NCI-H510A treated with DMSO at 0.1 percent for 48 hours (cell line): ENCODE measurements at regions not wholly inside any gene's neighbourhood (a gene's known extent, or its start where the extent isn't known, plus 50 kb on each side); places are given as distances from the start of the nearest gene placed in this dataset.
"Not testable (repeated sequence)": the region's sequence is repeated elsewhere in the genome, so short reads cannot be mapped to it uniquely, and the experiment has no call there.

ENCODE experiments used
- DNase-seq: peaks from one replicate; lab custom pipeline; 2025; lab: John Stamatoyannopoulos, UW

DNA sequence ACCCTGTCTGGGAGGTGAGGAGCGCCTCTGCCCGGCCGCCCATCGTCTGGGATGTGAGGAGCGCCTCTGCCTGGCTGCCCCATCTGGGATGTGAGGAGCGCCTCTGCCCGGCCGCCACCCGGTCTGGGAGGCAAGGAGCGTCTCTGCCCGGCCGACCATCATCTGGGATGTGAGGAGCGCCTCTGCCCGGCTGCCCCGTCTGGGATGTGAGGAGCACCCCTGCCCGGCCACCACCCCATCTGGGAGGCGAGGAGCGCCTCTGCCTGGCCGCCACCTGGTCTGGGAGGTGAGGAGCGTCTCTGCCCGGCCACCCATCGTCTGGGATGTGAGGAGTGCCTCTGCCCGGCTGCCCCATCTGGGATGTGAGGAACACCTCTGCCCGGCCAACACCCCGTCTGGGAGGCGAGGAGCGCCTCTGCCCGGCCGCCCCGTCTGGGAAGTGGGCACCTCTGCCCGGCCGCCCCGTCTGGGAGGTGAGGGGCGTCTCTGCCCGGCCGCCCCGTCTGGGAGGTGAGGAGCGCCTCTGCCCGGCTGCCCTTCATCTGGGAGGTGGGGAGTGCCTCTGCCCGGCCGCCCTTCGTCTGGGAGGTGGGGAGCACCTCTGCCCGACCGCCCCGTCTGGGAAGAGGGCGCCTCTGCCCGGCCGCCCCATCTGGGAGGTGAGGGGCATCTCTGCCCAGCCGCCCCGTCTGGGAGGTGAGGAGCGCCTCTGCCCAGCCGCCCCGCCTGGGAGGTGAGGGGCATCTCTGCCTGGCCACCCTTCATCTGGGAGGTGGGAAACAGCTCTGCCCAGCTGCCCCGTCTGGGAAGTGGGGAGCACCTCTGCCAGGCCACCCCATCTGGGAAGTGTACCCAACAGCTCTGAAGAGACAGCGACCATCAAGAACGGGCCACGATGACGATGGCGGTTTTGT lies 399.7 kb downstream of the CAAP1 start:
- not testable (repeated sequence) for DNase-seq

DNA sequence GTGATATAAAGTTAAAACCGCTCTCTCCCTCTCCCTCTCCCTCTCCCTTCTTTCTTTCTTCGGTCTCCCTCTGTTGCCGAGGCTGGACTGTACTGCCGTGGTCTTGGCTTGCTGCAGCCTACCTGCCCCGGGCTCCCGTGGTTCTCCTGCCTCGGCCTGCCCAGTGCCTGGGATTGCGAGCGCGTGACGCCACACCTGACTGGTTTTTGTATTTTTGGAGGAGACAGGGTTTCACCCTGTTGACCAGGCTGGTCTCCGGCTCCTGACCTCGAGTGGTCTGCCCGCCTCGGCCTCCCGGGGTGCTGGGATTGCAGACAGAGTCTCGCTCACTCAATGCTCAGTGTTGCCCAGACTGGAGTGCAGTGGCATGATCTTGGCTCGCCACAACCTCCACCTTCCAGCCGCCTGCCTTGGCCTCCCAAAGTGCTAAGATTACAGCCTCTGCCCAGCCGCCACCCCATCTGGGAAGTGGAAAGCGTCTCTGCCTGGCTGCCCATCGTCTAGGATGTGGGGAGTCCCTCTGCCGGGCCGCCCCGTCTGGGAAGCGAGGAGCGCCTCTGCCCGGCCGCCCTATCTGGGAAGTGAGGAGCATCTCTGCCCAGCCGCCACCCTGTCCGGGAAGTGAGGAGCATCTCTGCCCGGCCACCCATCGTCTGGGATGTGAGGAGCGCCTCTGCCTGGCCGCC lies 400.5 kb downstream of the CAAP1 start:
- not testable (repeated sequence) for DNase-seq

DNA sequence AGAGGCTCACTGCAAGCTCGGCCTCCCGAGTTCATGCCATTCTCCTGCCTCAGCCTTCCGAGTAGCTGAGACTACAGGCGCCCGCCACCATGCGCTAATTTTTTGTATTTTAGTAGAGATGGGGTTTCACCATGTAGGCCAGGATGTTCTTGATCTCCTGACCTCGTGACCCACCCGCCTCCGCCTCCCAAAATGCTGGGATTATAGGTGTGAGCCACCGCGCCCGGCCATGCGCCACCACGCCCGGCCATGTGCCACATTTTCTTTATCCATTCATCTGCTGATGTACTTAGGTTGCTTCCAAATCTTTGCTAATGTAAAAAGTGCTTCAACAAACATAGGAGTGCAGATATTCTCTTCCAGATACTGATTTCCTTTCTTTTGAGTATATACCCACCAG lies 408.6 kb downstream of the CAAP1 start:
- no peak for DNase-seq

DNA sequence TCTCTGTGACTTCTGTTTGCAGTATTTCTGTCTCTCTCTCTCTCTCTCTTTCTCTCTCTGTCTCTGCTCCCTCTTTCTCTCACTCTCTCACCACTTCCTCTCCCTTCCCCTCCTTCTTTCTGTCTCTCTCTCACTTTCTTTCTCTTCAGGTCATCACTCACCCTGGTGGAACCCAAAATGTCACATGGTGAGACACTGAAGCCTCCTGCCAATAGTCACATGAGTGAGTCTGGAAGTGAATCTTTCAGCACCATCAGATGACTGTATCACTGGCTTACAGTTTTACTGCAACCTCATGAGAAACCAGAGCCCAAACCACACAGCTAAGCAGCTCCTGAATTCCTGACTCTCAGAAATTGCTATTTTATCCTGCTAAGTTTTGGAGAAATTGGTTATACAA lies 414.6 kb downstream of the CAAP1 start:
- DNase-seq = no peak

DNA sequence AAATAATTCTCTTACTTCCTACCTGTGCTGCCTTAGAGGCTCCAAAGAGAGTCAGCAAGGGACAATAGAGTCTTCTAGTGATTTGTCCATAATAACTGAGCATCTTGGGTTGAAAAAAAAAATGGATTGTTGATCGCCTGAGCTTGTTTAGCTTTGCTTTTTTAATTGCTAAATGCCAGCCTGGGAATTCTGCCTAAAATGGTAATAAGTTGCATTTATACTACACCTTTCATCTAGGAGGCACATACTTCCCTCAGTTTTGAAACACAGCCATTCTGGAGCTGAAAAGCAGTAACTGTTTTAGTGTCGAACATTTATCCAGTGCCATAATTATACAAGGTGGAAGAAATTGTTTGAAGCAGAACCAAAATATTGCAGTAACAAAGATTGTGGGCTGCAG lies 421.3 kb downstream of the CAAP1 start:
- no peak for DNase-seq

DNA sequence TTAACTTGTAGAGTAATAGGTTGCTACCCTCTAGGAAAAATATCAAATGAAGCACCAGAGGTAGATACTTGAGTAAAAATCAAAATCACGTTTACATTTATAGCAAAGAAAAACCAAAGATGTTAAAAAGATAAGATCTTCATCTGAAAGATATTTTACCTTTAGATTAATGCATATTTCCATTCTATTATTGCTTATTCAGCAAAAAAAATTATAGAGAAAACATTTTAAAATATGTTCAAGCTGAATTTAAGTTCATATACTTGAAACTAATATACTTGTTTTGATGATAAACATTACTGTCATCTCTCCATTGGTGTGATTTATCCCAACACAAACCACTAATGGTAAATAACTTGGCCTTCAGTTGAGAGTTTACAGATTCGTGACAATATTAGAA lies 422.3 kb downstream of the CAAP1 start:
- no peak for DNase-seq

DNA sequence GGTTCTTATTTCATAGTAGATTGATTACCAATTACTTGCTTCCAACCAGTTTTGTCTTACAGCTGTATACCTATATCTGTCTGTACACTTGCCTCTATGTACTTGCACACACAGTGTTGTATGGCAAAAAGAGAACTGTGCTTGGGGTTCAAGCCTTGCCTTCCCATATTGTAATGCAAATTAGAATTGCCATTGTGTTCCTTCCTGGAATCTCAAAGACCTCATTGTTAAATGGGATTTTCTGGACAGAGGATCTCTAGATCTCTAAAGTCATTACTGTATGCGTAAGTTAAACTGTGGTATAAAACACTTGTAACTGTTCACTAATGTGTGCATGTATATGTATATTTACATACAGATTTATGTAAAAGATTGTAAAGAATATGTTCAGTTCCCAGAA lies 428.8 kb downstream of the CAAP1 start:
- no peak for DNase-seq

DNA sequence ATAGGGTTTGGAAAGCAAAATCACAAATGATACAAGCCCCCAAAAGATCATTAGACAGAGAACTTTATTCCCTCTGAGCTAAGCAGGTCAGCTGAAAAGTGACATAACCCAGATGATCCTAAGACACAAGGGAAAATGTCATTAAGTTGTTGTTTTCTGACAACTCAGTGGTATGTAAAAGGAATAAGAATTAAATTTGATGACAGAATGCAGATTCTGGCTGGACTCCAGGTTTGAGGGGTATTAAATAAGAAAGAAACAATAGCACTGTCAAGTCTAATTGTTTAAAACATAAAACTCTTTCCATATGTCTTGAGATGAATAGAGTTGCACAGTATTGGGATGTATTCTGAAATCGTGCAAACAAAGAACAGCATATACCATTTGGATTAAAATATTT lies 429.9 kb downstream of the CAAP1 start:
- DNase-seq = no peak

DNA sequence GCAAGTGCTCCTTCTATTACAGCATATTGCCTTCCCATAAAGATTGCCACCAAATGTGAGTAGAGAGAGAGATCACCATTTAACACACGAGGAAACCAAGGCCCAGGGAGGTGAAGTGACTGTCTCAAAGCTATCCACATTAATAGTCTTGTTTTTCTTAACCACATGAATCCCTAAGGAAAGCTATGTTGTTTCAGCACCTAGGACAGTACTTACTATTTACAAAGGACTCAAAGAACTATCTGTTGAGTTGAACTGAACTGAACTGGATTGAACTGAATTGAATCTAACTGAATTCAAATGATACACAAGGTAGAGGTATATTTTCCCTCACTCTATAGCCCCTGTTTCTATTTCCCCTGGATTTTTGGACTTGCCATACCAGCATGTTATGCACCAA lies 430.4 kb downstream of the CAAP1 start:
- no peak for DNase-seq

DNA sequence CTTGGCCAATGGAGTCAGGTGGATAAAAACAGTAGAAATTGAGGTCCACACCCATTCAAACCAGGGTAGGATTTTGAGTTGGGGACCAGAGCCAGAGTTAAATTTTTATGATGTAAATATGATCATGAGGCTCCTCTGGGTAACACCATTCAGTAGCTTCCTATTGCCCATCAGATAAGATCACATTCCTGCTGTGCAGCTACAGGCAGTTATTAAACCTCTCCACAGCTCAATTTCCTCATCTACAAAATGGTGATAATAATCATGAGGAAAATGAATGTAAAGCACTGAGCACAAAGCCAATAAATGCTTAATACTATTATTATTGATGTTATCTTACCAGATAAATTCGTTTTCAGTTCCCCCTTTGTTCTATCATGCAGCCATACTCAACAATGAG lies 432.0 kb downstream of the CAAP1 start:
- no peak for DNase-seq

DNA sequence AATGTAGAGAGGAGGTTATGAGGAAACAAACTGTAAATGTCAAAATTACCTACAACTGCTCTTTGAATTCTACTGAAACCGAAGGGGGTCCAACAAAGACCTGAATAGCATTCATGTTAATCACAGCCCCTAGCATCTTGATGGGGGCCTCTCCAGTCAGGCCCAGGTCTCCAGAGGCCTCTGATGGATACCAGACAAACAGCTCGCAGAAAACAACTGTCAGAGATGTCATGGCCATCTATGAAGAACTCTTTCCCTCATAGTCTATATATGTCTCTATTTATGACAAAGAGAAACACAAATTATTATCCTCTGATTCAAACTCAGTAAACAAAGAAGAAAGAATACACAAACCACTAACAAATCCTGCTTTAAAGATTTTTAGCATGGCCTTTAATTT lies 432.6 kb downstream of the CAAP1 start:
- no peak for DNase-seq

DNA sequence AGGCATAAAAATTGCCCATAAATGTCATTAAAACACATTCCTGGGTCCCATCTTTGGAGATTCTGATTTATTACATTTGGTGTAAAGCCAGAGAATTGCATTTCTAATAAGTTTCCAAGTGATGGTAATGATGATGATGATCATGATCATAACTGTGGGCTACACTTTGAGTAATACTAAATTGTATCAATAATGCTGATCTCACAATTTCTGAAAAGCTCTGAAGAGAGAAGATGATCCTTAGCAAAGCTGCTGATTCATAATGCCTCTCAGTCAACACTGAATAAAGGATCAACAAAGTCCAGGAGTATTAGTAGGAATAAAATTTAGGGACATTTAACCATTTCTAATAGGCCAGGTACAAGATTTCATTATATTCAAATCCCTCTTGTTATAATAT lies 434.5 kb downstream of the CAAP1 start:
- DNase-seq = no peak

DNA sequence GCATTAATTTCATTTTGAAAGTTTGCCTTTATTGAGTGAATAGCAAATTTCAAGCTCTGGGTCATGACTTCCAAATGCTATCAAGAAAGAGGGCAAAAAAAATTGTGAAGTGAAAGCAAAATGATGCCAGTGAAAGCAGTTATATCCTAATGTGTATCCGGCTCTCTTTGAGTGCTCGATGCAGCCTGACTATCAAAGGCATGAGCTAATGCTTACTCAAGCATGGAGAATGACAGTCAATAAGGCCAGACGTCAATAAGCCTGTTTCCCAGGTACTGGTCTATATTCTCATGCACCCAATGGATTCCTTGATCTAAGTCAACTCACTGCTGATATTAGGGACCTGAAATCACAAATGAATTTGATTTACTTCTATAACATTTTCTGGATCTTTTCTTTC lies 435.5 kb downstream of the CAAP1 start:
- no peak for DNase-seq

DNA sequence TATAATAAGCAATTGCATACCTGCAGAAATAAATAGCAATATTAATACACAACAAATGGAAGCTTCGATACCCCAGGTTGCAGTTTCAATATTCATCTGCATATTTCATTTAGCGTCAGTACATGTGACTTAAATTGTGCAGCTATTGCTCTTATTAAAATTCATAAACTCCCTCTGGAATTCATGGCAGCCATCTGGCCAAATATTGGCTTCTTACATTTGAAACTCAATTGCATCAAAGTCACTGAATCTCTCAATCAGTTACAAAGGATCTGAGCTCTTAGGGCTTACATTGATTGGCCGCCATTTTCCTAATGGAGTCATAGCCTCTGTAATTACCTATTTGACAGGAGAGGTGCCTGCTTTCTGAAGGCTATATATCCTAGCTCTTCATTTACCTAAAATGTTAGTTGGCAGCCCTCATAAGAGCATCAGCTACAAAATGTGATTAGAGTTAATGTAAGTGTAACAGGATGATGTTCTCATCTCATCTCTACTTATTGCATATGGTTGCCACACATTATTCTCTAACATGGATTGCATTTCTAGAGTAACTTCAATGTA lies 453.5 kb downstream of the CAAP1 start:
- no peak for DNase-seq

DNA sequence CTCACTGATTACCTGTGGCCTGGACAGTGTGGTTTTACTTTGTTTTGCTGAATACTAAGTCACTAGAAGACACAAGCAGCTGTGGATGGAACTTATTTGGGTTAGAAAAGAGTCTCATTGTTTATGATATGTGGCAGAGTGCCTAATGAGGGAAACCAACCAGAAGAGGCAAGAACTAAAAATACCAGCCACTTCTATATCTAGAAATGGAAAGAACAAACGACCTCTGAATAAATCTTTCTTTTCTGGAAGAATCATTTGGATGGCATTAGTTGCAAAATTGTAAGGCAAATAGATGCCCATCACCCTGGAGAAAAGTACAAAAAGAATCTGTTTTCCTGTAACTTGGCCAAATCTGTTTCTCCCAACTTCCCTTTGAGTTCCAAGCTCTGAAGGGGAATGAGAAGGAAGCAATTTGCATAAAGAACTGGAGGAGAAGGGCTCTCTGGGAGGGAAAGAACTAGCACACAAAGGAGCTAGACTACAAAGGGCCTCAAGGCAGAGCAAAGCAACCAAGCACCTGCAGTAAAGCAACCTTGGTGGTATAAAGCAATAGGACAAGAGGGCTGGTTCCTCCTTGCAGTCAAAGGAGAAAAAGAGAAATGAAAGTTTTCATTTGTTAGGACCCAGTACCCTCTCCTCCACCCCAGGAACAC lies 455.4 kb downstream of the CAAP1 start:
- DNase-seq = no peak

DNA sequence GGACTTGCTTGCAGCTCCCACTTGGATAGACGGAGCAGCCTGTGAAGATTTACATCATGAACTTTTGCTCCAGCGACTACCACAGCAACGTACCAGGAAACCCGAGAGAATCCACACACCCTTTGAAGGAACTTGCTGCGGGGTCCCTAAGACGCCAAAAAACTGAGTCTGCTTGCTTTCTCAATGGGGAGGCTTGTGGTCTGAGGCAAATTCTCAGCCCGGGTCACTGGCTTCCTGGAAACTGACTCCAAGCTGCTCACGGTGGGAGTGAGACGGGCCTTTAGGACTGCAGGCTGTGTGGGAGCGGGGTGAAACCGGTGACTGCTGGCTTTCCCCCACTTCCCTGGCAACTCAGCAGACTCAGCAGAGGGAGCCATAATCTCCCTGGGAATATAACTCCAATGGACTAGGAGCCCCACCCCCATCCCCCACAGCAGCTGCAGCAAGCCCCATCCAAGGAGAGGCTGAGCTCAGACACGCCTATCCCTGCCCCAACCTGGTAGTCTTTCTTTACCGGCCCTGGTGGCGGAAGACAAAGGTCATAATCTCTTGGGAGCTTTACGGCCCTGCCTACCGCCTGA lies 466.0 kb downstream of the CAAP1 start:
- DNase-seq = no peak

DNA sequence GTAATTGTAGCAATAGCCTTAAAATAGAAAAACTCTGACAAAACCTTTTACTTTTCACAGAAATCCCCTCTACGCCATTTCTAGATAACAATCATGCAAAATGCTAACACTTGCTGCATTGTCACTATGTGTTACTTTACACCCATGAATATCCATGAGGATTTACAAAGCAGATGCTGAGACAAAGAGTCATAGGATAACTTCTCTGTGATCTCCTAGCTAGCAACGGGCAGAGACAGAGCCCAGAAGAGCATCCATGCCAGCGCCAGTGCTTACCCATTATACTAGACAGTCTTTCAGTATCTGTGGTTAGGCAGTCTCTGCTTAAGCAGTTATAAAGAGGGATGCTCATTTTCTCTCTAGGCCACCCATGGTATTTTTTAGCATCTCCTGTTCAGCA lies 474.1 kb downstream of the CAAP1 start:
- no peak for DNase-seq

DNA sequence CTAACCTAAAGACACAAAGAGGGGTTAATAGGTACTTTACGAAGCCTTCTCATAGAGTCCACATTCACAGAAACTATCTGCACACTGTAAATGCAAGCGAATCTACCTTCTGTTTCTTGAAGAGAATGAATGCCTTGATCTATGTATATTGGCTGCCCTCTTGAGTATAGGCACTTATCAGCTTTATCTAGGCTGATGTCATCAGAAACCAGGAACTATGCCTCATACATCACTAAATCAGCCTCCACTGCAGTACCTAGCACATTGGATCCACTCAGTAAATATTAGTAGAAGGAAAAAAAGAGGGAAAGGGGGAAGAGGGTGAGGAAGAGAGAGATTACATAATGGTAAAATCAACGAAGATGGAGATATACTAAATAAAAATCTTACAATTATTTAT lies 477.1 kb downstream of the CAAP1 start:
- DNase-seq = no peak

DNA sequence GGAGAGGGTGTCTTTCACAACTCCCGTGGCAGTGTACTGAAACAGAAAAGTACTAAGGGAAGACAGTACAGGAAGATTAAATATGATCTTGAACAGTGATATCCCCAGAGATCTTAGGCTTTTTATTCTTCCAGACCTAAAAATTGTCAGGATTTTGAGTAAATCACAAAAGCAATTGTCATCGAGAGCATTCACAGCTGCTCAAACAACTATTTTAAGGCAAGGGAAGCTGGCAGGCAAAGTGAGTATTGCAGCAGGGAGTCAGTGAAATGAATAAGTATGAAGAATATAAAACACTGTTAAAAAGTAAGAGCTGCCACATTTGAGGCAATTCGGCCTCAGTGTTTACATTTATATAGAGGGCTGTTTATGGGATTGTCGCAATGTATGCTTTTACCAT lies 479.0 kb downstream of the CAAP1 start:
- DNase-seq = no peak

DNA sequence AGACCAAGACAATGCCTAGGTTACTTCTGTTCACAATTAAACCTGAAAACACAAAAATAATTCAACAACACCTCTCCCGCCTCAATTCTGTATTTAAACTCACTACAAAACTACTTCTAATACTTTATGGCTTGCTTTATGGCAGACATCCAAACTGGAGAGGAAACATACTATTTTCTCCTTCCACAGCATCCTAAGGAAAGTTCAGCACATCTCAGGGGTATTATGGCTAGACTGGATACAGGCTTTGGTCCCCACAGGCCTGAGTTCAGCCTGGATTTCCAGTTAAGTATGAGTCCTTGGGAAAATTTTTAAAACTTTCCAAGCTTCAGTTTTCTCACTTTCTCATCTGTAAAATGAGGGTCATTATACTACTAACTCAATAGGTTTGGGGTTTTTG lies 480.2 kb downstream of the CAAP1 start:
- no peak for DNase-seq

DNA sequence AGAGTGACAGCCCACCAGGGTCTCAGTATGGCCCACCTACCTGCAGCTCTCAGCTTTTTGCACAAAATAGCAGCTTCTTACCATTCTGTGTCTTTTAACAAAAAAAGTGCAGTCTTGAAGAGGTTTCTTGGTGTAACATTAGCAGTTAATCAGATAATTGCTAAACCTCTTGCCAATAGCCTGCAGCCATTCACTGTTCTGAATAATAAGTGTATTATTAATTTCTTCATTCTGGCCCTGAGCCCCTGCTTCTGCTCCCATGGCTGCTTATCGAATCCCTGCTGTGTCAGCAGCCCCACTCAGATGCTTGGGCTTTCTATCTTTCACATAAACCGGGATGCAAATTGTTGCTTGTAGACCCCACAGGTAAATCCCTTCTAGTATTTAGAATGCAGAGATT lies 485.9 kb downstream of the CAAP1 start:
- no peak for DNase-seq

DNA sequence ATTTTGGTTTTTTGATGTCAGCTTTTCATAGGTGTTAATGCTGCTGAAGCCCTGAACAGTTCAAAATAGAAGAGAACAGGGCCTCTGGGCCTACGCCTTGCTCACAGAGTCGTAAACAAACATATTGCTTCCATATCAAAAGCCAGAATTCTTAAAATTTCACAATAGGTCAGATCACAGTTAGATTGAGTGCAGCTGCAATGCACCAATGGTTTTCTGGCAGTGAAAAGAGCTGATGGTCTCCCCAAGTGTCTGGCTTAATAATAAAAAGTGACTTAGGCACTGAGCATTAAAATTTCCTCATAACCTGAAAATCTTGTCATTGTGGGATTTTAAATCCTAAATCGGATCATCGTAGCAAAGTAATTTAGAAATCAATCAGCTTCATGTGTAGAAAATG lies 493.0 kb downstream of the CAAP1 start:
- DNase-seq = no peak
